Putamen (tissue), 1 donor: ENCODE measurements at regions not wholly inside any gene's neighbourhood (a gene's known extent, or its start where the extent isn't known, plus 50 kb on each side); places are given as distances from the start of the nearest gene placed in this dataset.
"Not testable (repeated sequence)": the region's sequence is repeated elsewhere in the genome, so short reads cannot be mapped to it uniquely, and the experiment has no call there.

ENCODE experiments used
- DNase-seq: peaks from one replicate; pipeline ENCODE4 v3.0.0-alpha.2; 2016; ENCODE audit warnings: low spot score

DNA sequence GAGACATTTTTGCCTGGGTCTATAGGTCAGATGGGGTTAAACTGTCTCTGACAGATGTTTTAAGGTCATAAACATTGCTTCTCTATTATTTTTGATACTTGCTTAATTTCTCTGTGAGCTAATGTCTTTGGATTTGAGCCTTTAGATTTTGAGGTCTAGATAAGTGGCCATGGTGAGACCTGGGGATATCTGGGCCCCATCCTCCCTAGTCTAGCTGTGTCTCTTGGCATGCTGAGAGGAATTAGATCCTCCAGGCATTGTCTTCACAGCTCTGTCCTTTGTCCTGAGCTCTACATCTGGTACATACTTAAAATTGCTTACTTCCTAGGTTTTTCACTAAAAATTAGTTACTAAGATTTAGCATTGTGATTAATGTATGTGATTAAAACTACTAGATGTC, 265.0 kb upstream of the NPSR1 start:
- no peak for DNase-seq

DNA sequence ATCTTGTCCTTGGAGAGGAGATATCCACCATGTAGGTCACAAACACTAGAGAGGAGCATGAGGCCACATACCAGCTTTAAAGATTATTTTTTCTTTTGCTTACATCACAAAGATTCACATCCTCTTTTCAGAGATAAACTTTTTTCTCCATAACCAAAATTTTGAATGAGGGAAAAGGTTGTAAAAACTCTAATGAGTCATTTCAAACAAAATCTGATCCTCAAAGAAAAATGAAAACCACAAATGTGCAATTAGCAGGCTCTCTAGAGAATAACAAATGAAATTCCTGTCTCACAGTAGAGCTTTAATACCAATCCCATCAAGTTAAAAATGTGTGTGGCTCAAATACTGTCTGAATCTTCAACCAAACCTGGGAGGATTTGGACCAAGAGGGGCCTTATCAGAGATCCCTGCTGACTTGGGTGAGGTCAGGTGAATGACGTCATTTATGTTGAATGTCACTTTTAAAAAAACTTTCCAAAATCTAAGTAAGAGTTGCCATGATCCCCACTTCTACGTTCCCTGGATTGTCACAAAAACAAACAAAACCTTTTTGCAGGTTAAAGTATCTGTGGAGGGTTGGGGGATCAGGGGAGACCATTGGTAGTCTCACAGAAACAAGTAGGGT, 261.5 kb upstream of the NPSR1 start:
- no peak for DNase-seq

- no peak for DNase-seq
These were observed 256.2 kb upstream of the NPSR1 start for GRCh38 chr7:34401776-34402175.

DNA sequence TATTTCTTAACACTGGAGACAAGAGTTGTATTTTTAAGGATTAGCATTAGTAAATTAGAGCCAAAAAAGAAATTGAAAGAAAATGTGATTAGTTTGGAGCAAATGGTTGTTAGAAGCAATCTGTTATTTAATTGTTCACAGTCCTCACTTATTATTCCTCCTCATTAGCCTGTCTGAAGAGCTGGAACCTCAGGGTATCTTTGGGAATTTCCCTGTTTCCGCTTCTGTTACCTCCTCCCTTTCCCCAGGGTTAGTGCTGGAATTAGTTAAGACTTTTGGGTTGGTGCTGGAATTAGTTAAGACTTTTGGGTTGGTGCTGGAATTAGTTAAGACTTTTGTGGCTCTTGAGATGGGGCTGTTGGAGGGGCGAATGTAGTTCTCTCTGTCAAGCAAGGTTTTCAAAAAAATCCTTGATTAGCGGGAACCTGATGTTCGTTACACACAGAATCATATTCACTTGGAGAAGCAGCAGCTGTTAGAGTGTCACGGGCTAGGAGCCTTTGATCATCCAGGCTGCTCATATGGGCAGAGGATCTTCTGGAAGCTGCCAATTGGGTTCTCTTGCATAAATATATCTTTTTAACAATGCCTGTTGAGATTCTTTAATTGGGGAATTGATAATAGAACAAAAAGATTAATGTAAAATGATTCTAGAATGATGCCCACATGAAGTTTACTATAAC, 251.0 kb upstream of the NPSR1 start:
- no peak for DNase-seq

DNA sequence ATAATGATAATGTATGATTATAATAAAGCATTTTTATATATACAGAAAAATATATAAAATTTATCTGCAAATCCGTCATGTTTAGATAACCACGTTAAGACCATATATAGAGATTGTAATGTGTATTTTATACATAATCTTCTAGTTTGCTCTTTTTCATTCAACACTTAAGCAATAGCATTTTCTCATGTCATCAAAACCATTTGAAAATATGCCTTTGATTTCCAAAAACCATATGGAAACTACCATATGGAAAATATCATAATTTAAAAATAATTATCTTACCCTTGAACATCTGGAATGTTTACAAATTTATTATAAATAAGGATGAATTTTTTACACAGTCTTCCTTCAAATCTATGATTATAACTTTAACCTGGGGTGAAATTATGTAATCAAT, 250.4 kb upstream of the NPSR1 start:
- no peak for DNase-seq

- no peak for DNase-seq
These were observed 240.2 kb upstream of the NPSR1 start for GRCh38 chr7:34417781-34418180.

DNA sequence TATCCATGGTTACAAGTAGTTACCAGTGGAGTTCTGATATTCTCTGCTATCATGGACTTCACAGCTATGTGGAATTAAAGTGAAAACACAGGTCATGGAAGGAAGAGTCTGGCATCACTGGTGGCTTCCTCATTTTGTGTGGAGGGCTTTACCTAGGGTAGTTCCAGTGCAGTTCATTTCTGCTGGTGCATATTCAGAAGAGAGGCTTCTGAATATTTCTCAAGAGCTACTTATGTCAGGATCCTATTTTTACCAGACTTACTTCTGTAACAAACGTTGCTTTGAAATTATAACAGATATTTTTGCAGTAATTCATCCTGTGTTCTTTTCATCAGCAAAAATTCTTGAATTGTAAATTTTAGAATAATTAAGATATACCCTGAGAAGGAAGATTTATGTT, 236.5 kb upstream of the NPSR1 start:
- DNase-seq, result no peak

GRCh38 chr7:34425194-34425593, 232.8 kb upstream of the NPSR1 start:
- DNase-seq, result no peak

GRCh38 chr7:34425631-34426384, 232.2 kb upstream of the NPSR1 start:
- no peak for DNase-seq

DNA sequence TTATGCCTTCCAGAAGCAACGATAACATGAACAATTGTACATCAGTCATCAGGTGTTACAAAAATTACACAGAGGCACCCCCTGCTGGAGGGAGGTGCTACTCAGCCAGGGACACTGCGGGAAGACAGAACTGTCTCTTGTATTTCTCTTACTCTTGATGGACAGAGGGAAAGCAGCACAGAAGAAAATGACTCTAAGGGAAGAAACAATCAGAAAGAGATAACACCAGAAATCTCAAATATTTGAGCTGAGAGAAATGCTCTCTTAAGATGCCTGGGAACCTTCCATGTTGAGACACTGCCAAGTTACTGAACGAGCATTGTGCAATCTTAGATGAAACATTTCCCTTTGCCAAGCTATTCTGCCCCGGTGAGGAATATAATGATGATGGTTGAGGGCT, 227.6 kb upstream of the NPSR1 start:
- no peak for DNase-seq

- DNase-seq, result no peak
These were observed 219.6 kb upstream of the NPSR1 start for GRCh38 chr7:34438436-34438835.

DNA sequence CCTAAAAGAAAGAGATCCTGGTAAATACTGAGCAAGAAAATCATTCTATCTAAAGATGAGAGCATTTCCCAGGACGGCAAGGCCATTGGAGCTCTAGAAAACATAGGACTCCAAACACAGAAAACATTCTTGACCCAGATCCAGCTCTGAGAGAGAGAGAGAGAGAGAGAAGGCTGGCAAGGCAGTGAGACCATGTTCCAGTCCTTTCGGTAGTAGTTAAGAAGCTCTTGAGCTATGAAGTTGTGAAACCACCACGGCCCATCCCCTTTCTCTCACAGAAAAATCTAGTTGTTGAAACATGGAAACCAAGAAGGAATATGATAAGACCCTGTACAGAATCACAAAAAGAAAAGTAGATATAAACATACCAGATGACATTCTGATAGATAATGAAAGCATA, 212.4 kb upstream of the NPSR1 start:
- no peak for DNase-seq

- not testable (repeated sequence) for DNase-seq
These were observed 209.5 kb upstream of the NPSR1 start for GRCh38 chr7:34448531-34448930.

DNA sequence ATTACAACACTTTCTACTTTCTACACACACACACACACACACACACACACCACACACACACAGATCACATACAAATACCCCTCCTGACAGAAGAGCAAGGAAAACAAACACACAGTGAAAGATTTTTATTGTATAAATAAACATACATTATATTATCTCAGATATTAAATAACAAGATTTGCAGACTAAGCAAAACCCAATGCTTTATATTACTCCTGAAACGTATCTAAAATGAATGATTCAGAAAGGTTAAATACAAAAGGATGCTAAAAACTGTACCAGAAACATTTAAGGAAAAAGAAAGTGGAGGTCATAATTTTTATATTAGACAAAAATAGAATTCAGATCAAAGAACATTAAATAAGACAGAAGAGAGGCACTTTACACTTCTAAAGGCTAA, 208.3 kb upstream of the NPSR1 start:
- no peak for DNase-seq

DNA sequence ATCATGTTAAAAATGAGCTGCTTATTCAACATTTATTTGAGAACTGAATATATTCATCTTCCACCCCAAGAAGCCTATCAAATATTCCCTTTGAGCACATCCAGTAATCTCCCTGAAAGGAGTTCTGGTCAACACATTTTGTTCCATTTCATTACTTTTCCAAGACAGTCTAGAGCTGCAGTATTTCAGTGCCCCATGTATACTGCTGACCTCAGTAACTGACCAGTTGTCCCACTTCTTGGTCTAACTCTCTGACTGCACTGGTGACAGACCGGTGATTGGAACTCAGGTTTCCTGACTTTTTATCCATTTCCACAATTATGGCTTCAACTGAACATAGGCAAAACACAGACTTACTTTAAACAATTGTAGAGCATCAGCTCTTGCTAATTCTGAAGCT, 206.8 kb upstream of the NPSR1 start:
- no peak for DNase-seq

DNA sequence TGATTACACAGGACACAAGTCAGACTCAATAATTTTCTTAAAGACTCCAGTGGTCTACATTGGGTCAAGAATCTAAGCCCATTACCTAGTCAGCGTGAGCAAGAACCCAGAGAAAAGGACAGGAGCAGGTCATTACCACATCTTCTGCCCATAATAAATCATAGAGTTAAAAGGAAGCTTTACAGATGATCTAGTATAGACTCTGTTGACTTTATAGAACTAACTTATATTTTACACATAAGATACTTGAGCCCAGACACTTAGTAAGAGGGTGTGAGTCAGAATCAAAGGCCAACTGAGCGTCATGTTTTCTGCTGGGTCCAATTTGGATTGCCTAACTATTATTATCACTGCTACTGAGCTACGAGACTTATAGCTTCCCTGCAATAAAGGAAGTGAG, 206.1 kb upstream of the NPSR1 start:
- DNase-seq, result no peak

DNA sequence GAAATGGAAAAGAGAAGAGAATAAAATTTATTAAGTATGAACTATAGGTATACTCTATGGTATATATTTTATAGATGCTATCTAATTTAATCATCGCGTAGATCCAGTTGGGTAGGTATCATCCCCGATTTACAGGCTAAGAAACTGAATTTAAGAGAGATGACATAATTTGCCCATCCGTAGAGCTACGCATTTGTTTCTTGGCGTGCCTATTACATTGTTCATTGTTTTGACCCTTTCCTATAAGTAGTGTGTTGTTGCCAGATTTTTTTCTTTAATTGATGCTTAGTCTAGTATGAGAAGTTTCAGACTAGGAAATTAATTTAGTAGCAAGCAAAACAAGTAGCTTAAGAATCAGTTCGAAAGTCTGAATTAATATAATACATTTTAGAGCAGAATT, 205.7 kb upstream of the NPSR1 start:
- no peak for DNase-seq

DNA sequence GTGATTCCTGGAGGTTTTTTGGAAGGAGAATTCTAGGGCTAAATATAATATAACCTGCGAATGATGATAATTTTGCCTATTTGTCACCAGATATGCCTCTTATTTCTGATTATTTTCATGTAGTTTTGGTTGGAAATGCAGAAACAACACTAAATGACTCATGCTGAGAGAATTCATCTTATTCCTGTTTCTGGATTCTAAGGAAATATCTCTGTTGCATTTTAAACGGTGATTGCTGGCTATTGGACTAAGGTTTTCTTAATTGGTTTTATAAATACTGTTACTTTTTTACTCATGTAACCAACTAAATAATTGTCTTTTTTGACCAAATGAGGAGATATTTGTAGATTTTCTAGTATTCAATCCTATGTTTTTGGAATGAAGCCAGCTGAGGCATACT, 204.9 kb upstream of the NPSR1 start:
- DNase-seq, result no peak

DNA sequence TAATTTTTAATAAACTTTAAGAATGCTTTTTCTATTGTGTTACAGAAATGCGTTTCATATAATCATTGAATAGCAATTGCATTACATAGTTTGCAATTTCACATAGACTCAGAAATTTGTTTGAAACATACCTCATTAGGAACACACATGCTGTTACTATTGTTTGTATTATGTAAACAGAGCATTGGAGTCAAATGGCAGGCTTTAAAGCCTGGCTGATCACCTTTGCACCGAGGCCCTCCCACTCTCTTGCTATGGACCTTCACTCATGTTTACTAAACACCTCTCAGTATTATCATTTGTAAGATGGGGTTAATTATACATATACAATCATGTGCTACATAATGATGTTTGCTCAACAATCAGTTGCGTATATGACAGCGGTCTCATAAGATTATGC, 203.6 kb upstream of the NPSR1 start:
- no peak for DNase-seq

DNA sequence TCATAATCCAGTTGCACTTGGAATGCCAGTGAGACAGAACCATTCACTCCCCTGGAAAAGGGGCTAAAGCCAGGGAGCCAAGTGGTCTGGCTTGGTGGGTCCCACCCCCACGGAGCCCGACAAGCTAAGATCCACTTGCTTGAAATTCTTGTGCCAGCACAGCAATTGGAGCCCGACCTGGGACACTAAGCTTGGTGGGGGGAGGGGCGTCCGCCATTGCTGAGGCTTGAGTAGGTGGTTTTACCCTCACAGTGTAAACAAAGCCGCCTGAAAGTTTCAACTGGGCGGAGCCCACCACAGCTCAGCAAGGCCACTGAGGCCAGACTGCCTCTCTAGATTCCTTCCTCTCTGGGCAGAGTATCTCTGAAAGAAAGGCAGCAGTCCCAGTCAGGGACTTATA, 200.7 kb upstream of the NPSR1 start:
- no peak for DNase-seq

GRCh38 chr7:34463830-34464229, 194.2 kb upstream of the NPSR1 start:
- no peak for DNase-seq

DNA sequence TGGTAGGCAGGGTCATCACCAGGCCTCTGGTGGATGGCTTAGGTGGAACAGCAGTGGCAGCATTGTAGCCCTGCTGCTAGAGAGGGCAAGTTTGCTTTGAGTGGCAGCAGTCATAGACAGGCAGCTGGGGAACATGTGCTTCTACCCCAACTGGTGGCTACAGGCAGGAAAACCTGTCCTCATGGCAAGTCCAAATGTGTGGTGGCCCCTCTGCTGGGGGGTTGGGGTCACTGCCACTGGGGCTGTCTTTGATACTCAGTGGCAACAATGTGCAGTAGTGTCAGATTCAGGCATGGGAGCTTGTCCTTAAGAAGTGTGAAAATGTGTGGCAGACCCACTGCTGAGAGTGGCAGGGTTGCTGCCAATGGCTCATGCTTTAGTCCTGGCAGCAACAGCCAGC, 186.2 kb upstream of the NPSR1 start:
- no peak for DNase-seq

GRCh38 chr7:34486371-34486770, 171.6 kb upstream of the NPSR1 start:
- DNase-seq, result peak; percentile 14
